ENCODE measurements at regions not wholly inside any gene's neighbourhood (a gene's known extent, or its start where the extent isn't known, plus 50 kb on each side); places are given as distances from the start of the nearest gene placed in this dataset.

DNA sequence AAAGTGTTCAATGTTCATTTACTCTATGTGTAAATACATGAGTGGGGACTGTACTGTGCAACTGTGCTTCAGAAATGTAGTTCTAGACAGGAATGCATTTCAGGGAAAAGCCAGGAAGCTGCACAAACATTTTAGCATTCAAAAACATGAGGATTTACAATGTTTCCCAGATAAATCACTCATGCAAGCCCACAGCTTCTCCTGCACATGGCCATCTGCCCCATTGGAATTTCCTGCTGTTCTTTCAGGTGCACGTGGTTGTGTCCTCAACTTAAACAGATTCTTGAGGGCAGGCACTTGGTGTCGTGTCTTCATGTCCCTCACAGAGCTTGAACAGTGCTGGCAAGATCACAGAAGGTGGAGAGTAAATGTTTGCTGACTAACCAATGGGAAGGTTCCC, 101.5 kb downstream of the UNC5CL start:
- TF ChIP-seq, protein P1, sequence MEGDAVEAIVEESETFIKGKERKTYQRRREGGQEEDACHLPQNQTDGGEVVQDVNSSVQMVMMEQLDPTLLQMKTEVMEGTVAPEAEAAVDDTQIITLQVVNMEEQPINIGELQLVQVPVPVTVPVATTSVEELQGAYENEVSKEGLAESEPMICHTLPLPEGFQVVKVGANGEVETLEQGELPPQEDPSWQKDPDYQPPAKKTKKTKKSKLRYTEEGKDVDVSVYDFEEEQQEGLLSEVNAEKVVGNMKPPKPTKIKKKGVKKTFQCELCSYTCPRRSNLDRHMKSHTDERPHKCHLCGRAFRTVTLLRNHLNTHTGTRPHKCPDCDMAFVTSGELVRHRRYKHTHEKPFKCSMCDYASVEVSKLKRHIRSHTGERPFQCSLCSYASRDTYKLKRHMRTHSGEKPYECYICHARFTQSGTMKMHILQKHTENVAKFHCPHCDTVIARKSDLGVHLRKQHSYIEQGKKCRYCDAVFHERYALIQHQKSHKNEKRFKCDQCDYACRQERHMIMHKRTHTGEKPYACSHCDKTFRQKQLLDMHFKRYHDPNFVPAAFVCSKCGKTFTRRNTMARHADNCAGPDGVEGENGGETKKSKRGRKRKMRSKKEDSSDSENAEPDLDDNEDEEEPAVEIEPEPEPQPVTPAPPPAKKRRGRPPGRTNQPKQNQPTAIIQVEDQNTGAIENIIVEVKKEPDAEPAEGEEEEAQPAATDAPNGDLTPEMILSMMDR (IDR thresholded peaks at IDR 0.05; ENCODE audit: insufficient read depth, low read length, poor library complexity, severe bottlenecking), result no peak
- DNase-seq (ENCODE audit: low read depth), result no peak
- no peak overlapping the region for H3K4me3 ChIP-seq (ENCODE audit: low read depth, low read length)
- H3K36me3 ChIP-seq (ENCODE audit: control insufficient read depth, insufficient read depth, low read length), result no peaks in the 10 kb centered on the region
- no peaks in the 10 kb centered on the region for H3K27me3 ChIP-seq (ENCODE audit: control insufficient read depth, insufficient read depth, low read length)

DNA sequence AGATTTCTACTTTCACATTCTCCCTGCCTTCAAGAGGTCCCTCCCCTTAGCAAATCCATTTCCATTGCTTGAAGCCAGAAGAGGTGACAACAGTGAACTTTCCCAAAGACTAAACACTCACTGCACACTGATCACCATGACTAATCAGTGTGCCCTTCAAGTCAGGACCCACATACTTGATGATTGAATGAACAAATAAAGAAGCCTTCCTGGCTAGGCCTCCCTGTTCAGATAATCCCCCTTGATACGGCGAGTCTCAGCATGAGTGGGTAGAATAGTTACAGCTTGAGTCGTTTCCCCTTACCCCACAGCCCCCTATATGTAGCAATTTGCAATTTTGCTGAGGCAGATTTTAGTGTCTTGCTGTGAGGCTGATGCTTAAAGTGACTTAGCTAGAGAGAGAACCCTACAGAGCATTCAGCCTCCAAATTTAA, 102.2 kb downstream of the UNC5CL start:
- peak; percentile 80 for DNase-seq (ENCODE audit: low read depth)
- no peaks in the 10 kb centered on the region for H3K36me3 ChIP-seq (ENCODE audit: control insufficient read depth, insufficient read depth, low read length)
- TF ChIP-seq, protein P1 (IDR thresholded peaks at IDR 0.05; ENCODE audit: insufficient read depth, low read length, poor library complexity, severe bottlenecking), result no peak
- no peaks in the 10 kb centered on the region for H3K27me3 ChIP-seq (ENCODE audit: control insufficient read depth, insufficient read depth, low read length)
- no peak overlapping the region for H3K4me3 ChIP-seq (ENCODE audit: low read depth, low read length)

DNA sequence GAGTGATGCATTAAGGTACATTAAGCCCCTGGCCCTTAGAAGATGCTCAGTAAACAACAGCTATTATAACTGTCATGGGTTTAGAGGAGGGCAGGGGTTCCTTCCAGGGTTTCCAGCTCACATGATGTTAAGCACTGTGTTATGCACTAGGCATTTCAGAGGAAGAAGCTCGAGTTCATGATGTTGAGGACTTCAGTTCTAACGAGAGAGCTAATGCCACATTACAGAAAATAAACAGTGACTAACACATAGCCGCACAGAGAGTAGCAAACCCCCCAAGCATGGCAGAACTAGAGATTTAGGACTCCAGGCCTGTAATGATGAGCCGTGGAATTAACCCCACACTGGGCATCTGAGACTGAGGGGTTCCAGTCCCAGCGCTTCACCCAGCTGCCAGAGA, 105.2 kb downstream of the UNC5CL start:
- TF ChIP-seq, protein P1 (IDR thresholded peaks at IDR 0.05; ENCODE audit: insufficient read depth, low read length, poor library complexity, severe bottlenecking), result no peak
- Histone ChIP-seq H3K36me3 (ENCODE audit: control insufficient read depth, insufficient read depth, low read length) (no peaks in the 10 kb centered on the region), H3K27me3 (ENCODE audit: control insufficient read depth, insufficient read depth, low read length) (no peaks in the 10 kb centered on the region), H3K4me3 (ENCODE audit: low read depth, low read length) (no peak overlapping the region)
- no peak for DNase-seq (ENCODE audit: low read depth)

DNA sequence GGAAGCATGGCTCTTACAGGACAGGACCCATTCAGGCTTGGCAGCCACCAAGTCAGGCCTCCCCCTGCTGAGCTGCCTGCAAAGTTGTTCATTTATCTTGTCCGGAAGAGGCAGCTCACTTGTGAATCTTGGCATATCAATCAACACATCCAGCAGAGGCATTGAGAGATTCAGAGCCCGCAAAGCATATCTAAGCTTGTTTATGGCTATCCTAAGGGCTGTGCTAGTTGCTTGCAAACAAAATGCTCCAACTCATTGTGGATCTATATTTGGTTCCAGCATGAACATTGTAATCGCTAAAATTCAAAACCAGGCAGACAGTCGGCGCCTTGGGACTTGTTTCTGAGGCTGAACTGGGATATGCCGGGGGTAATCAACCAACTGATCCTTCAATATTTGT, 106.1 kb downstream of the UNC5CL start:
- Histone ChIP-seq H3K27me3 (ENCODE audit: control insufficient read depth, insufficient read depth, low read length) (no peaks in the 10 kb centered on the region), H3K4me3 (ENCODE audit: low read depth, low read length) (no peak overlapping the region), H3K36me3 (ENCODE audit: control insufficient read depth, insufficient read depth, low read length) (no peaks in the 10 kb centered on the region)
- TF ChIP-seq, protein P1 (IDR thresholded peaks at IDR 0.05; ENCODE audit: insufficient read depth, low read length, poor library complexity, severe bottlenecking), result no peak
- no peak for DNase-seq (ENCODE audit: low read depth)

DNA sequence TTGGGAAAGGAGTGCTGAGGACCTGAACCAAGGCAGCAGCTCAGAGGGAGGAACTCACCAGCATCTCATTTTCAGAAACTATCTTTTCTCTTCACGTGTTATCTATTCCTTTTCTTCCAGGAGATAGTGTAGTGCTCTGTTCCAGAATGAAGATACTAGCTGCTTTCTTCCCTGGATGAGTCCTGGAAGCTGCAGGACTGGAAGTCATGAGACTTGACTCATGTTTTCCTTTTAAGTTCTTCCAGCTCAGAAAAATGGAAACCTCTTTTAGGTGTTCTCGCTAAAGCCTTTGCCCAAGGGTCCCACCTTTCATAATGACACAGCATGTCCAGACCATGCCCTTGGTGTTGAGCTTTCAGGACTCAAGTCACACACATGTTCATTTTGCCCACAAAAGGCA, 106.7 kb downstream of the UNC5CL start:
- Histone ChIP-seq H3K36me3 (ENCODE audit: control insufficient read depth, insufficient read depth, low read length) (no peaks in the 10 kb centered on the region), H3K27me3 (ENCODE audit: control insufficient read depth, insufficient read depth, low read length) (no peaks in the 10 kb centered on the region), H3K4me3 (ENCODE audit: low read depth, low read length) (no peak overlapping the region)
- DNase-seq (ENCODE audit: low read depth), result no peak
- TF ChIP-seq, protein P1 (IDR thresholded peaks at IDR 0.05; ENCODE audit: insufficient read depth, low read length, poor library complexity, severe bottlenecking), result no peak

DNA sequence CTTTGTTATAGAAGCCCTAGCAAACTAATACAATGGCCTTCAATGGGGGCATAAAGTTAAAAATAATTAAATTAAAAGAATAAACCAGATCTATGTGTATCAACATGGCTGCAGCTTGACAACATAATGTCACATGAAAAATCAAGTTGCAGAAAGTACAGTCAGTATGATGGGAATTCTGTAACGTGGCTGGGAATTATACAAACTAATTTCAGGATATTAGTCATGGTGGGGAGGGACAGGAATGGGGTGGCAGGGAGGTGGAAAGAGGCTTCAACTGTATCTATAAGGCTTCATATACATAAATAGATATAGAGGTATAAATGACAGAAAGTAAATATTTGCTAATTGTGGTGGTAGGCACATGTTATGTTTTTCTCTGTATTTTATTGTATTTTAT, 107.1 kb downstream of the UNC5CL start:
- TF ChIP-seq, protein P1 (IDR thresholded peaks at IDR 0.05; ENCODE audit: insufficient read depth, low read length, poor library complexity, severe bottlenecking), result no peak
- DNase-seq (ENCODE audit: low read depth), result no peak
- Histone ChIP-seq H3K27me3 (ENCODE audit: control insufficient read depth, insufficient read depth, low read length) (no peaks in the 10 kb centered on the region), H3K36me3 (ENCODE audit: control insufficient read depth, insufficient read depth, low read length) (no peaks in the 10 kb centered on the region), H3K4me3 (ENCODE audit: low read depth, low read length) (no peak overlapping the region)

Data from kidney epithelial cell (primary cell).